Suprapubic skin (tissue), 4 donors: ENCODE measurements at regions not wholly inside any gene's neighbourhood (a gene's known extent, or its start where the extent isn't known, plus 50 kb on each side); places are given as distances from the start of the nearest gene placed in this dataset.

ENCODE experiments used
- DNase-seq, 2 donors: peaks; one replicate each; pipeline ENCODE4 v3.0.0-alpha.2; 2019; ENCODE audit warnings: low spot score in 2 of 2
- H3K27ac ChIP-seq: fragments of 200-600 bp; sonication (generic); one replicate; pipeline ENCODE4 v1.5.1; 2019
- H3K27me3 ChIP-seq: fragments of 200-600 bp; sonication (generic); one replicate; pipeline ENCODE4 v1.5.1; 2019
- H3K36me3 ChIP-seq: fragments of 200-600 bp; sonication (generic); one replicate; pipeline ENCODE4 v1.5.1; 2019
- H3K4me1 ChIP-seq: fragments of 200-600 bp; sonication (generic); one replicate; pipeline ENCODE4 v1.5.1; 2019
- H3K4me3 ChIP-seq: fragments of 200-600 bp; sonication (generic); one replicate; pipeline ENCODE4 v1.5.1; 2019; ENCODE audit warnings: mild to moderate bottlenecking
- H3K9me3 ChIP-seq: fragments of 200-600 bp; sonication (generic); one replicate; pipeline ENCODE4 v1.5.1; 2019
- EP300 ChIP-seq: sonication (generic); formaldehyde crosslinking; IDR thresholded peaks from one replicate; pipeline ENCODE4 v1.6.1; 2017; ENCODE audit warnings: antibody characterized with exemption
- POLR2A ChIP-seq, 2 donors: fragments of 450-650 bp; IDR thresholded peaks; one replicate each; pipeline ENCODE4 v1.6.1; 2017; ENCODE audit warnings: antibody characterized with exemption in 2 of 2, mild to moderate bottlenecking in 2 of 2, moderate library complexity in 2 of 2
- POLR2AphosphoS5 ChIP-seq, 3 donors: sonication (generic); formaldehyde crosslinking; IDR thresholded peaks; one replicate each; pipeline ENCODE4 v1.6.1; 2017; ENCODE audit warnings: antibody characterized with exemption in 3 of 3
- WGBS: methylation state at CpG from one replicate; pipeline ENCODE4 v1.1.5; 2018; 5-methylcytosine and 5-hydroxymethylcytosine counted together
- TF ChIP-seq, protein P1 (sequence below), 2 donors: fragments of 200-600 bp in 1 of 2; fragments of 450-650 bp in 1 of 2; sonication (generic) in 1 of 2; IDR thresholded peaks; one replicate each; pipeline ENCODE4 v1.5.1; 2016 to 2019; ENCODE audit warnings: antibody characterized with exemption in 2 of 2, mild to moderate bottlenecking in 1 of 2, moderate library complexity in 1 of 2

- TF ChIP-seq EP300: no peak
- TF ChIP-seq POLR2AphosphoS5 (IDR thresholded peaks at IDR 0.05): no peak
- TF ChIP-seq POLR2A (IDR thresholded peaks at IDR 0.05): no peak
- TF ChIP-seq, protein P1, sequence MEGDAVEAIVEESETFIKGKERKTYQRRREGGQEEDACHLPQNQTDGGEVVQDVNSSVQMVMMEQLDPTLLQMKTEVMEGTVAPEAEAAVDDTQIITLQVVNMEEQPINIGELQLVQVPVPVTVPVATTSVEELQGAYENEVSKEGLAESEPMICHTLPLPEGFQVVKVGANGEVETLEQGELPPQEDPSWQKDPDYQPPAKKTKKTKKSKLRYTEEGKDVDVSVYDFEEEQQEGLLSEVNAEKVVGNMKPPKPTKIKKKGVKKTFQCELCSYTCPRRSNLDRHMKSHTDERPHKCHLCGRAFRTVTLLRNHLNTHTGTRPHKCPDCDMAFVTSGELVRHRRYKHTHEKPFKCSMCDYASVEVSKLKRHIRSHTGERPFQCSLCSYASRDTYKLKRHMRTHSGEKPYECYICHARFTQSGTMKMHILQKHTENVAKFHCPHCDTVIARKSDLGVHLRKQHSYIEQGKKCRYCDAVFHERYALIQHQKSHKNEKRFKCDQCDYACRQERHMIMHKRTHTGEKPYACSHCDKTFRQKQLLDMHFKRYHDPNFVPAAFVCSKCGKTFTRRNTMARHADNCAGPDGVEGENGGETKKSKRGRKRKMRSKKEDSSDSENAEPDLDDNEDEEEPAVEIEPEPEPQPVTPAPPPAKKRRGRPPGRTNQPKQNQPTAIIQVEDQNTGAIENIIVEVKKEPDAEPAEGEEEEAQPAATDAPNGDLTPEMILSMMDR (IDR thresholded peaks at IDR 0.05): no peak
- Histone ChIP-seq H3K9me3 (no peaks in the 10 kb centered on the region), H3K4me1 (peaks cover 25% of the 10 kb centered on the region), H3K27ac (peak overlapping the region; percentile 34), H3K4me3 (no peak overlapping the region), H3K27me3 (no peaks in the 10 kb centered on the region), H3K36me3 (no peaks in the 10 kb centered on the region)
- WGBS: 87% methylated on average over 3 of the region's 3 CpGs
- DNase-seq: no peak
These were observed 97.3 kb upstream of the BTG1 start for GRCh38 chr12:92242907-92243306.

DNA sequence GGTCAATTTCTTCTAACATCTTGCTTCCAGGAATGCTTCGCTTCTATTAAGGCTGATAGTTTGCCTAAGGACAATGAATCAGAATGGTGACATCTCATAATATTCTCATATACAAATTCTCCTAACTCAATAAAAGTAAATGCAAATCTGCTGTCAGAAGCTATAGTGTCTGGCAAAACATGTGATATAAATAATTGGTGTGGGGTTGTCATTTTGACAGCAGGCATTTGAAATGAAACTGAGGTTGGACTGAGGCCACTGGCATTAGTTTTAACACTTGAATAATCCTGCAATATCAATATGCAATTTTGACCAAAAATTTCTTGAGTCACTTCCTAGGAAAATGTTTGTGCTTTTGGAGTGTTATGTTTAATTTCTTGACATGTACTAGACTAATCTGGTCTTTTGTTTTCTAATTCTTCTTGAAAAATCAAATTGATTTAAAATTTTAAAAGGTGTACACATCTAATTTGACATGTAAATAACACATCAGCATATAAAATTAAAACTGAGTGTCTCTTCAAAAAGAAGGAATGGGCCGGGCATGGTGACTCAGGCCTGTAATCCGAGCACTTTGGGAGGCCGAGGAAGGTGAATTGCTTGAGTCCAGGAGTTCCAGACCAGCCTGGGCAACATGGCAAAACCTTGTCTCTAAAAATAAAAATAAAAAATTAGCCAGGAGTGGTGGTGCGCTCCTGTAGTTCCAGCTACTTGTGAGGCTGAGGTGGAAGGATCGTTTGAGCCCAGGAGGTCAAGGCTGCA is 92.3 kb upstream of the BTG1 start:
- H3K9me3 ChIP-seq: no peaks in the 10 kb centered on the region
- peaks cover 3% of the 10 kb centered on the region for H3K4me1 ChIP-seq
- H3K4me3 ChIP-seq: no peak overlapping the region
- no peak overlapping the region for H3K27ac ChIP-seq
- WGBS: 88% methylated on average over 6 of the region's 6 CpGs
- H3K36me3 ChIP-seq: no peaks in the 10 kb centered on the region
- DNase-seq: no peak
- no peaks in the 10 kb centered on the region for H3K27me3 ChIP-seq
- TF ChIP-seq POLR2A (IDR thresholded peaks at IDR 0.05): no peak
- TF ChIP-seq, protein P1 (IDR thresholded peaks at IDR 0.05): no peak
- TF ChIP-seq EP300: no peak
- no peak for TF ChIP-seq POLR2AphosphoS5 (IDR thresholded peaks at IDR 0.05)

DNA sequence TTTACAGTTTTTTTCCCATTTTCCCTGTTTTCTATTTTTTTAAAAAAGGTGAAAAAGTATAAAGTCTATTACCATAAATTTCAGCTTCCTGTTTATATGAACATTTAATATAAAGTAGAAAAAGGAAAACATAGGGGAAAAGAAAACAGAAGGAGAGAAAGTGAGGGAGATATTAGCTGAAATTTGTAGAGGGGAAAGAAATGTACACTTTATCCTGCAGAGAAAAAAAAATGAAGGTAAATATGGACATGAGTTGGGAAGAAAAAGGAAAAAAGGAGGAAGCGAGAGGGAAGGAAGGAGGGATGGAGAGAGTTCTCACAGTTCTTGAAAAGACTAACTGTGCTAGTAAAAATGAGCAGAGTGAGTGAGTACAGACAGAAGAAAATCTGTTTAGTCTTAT is 91.6 kb upstream of the BTG1 start:
- Histone ChIP-seq H3K36me3 (no peaks in the 10 kb centered on the region), H3K4me1 (no peaks in the 10 kb centered on the region), H3K9me3 (no peaks in the 10 kb centered on the region), H3K27me3 (no peaks in the 10 kb centered on the region), H3K4me3 (no peak overlapping the region), H3K27ac (no peak overlapping the region)
- no peak for DNase-seq
- TF ChIP-seq, protein P1 (IDR thresholded peaks at IDR 0.05): no peak
- TF ChIP-seq EP300 (no peak), POLR2AphosphoS5 (IDR thresholded peaks at IDR 0.05) (no peak), POLR2A (IDR thresholded peaks at IDR 0.05) (no peak)
- 94% methylated on average over 1 of the region's 1 CpG for WGBS

DNA sequence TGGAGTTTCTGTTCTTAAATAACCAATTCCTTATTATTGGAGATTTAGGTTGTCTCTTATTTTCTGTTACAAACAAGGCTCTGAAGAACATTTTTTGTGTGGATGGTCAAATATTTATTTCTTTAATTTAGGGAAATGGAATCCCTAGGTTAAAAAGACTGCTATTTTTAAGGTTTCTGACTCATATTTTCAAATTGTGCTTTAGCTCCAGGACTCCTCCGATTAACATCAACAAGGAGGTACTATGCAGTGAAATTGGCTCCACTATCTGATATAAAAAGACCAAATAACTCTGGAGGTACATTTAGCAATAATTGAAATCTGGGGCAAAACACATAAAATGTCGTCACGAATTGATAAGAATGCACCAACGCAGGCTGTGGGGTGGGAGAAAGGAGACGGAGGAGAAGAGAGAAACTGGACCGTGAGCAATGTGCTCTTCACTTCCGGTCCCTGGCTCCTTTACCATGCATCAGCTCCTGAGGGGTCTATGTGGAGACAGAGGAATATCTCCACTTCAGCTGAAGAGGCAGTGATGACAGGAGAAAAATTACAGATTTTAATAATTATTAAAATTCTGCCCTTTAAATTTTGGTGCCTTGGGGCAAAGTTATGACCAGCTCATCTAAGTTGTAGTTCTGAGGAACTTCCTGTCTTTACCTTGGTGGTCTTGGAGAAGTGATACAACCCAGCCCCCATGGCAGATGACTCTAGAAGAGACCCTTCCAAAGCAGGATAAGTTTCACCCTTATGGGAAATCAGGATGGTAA is 90.2 kb upstream of the BTG1 start:
- Histone ChIP-seq H3K27me3 (no peaks in the 10 kb centered on the region), H3K4me1 (no peaks in the 10 kb centered on the region), H3K9me3 (no peaks in the 10 kb centered on the region), H3K27ac (no peak overlapping the region), H3K4me3 (no peak overlapping the region), H3K36me3 (no peaks in the 10 kb centered on the region)
- TF ChIP-seq POLR2AphosphoS5 (IDR thresholded peaks at IDR 0.05) (no peak), EP300 (no peak), POLR2A (IDR thresholded peaks at IDR 0.05) (no peak)
- TF ChIP-seq, protein P1 (IDR thresholded peaks at IDR 0.05): no peak
- WGBS: 83% methylated on average over 7 of the region's 7 CpGs
- DNase-seq: no peak

DNA sequence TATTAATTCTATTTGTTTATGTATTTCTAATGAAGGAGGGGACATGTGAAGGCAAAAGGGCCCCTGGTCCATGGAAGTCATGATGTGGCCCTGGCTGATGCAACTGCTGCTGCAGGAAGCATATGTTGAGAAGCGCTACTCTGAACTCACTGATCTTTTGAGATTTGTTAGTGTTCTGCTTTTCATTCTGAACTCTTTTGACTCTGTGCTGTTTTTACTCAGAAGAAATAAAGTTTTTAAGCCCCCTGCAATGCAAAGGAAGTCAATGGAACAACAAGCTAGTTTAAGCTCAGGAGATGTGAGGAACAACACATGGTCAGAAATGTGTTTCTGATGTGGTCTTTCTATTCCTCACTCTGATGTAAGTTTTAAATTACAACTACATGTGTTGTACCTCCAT is 88.9 kb upstream of the BTG1 start:
- TF ChIP-seq POLR2AphosphoS5 (IDR thresholded peaks at IDR 0.05): no peak
- no peak for TF ChIP-seq EP300
- TF ChIP-seq, protein P1 (IDR thresholded peaks at IDR 0.05): no peak
- no peak for TF ChIP-seq POLR2A (IDR thresholded peaks at IDR 0.05)
- DNase-seq: no peak
- no peaks in the 10 kb centered on the region for H3K4me1 ChIP-seq
- no peak overlapping the region for H3K27ac ChIP-seq
- H3K36me3 ChIP-seq: no peaks in the 10 kb centered on the region
- H3K27me3 ChIP-seq: no peaks in the 10 kb centered on the region
- WGBS: 93% methylated on average over 1 of the region's 1 CpG
- H3K4me3 ChIP-seq: no peak overlapping the region
- no peaks in the 10 kb centered on the region for H3K9me3 ChIP-seq
